H9 (cell line): ENCODE measurements at regions not wholly inside any gene's neighbourhood (a gene's known extent, or its start where the extent isn't known, plus 50 kb on each side); places are given as distances from the start of the nearest gene placed in this dataset.

ENCODE experiments used
- DNase-seq: peaks from one replicate; pipeline ENCODE4 v3.0.0-alpha.2; 2017
- H2AFZ ChIP-seq: one replicate; pipeline ENCODE4 v1.6.1; 2013; ENCODE audit warnings: mild to moderate bottlenecking, low read length, control low read depth, moderate library complexity
- H2AK5ac ChIP-seq: 2 replicates; pipeline ENCODE4 v1.6.1; 2013; ENCODE audit warnings: low read length, control low read depth, mixed read lengths; ENCODE audit not compliant: insufficient read length
- H2BK120ac ChIP-seq: one replicate; pipeline ENCODE4 v1.6.1; 2013; ENCODE audit warnings: low read depth, mild to moderate bottlenecking, low read length, control low read depth, inconsistent platforms; ENCODE audit not compliant: poor library complexity, severe bottlenecking
- H2BK12ac ChIP-seq: 2 replicates; pipeline ENCODE4 v1.6.1; 2013; ENCODE audit warnings: low read length, control low read depth, mixed read lengths, low read depth; ENCODE audit not compliant: insufficient read length
- H2BK15ac ChIP-seq: 2 replicates; pipeline ENCODE4 v1.6.1; 2013; ENCODE audit warnings: low read depth, low read length, control low read depth
- H2BK20ac ChIP-seq: one replicate; pipeline ENCODE4 v1.6.1; 2013; ENCODE audit warnings: low read depth, mild to moderate bottlenecking, low read length, control low read depth, inconsistent platforms; ENCODE audit not compliant: poor library complexity, severe bottlenecking
- H2BK5ac ChIP-seq: 2 replicates; pipeline ENCODE4 v1.6.1; 2013; ENCODE audit warnings: low read length, control low read depth, mixed read lengths; ENCODE audit not compliant: insufficient read length
- H3K14ac ChIP-seq: 2 replicates; pipeline ENCODE4 v1.6.1; 2013; ENCODE audit warnings: low read length, control low read depth; ENCODE audit not compliant: insufficient read depth
- H3K18ac ChIP-seq: 2 replicates; pipeline ENCODE4 v1.6.1; 2013; ENCODE audit warnings: low read depth, mild to moderate bottlenecking, mixed read lengths, low read length, control low read depth; ENCODE audit not compliant: insufficient read length
- H3K23ac ChIP-seq: 2 replicates; pipeline ENCODE4 v1.6.1; 2013; ENCODE audit warnings: low read length, control low read depth, mixed read lengths, low read depth; ENCODE audit not compliant: insufficient read length
- H3K23me2 ChIP-seq: 2 replicates; pipeline ENCODE4 v1.6.1; 2013; ENCODE audit warnings: low read depth, mild to moderate bottlenecking, mixed read lengths, low read length, control low read depth; ENCODE audit not compliant: insufficient read length, poor library complexity, severe bottlenecking
- H3K27ac ChIP-seq: 2 replicates; pipeline ENCODE4 v1.5.1; 2013; ENCODE audit warnings: low read length, control low read depth, mixed read lengths, low read depth; ENCODE audit not compliant: insufficient read length
- H3K27me3 ChIP-seq: 2 replicates; pipeline ENCODE4 v1.6.1; 2013; ENCODE audit warnings: low read length, control low read depth, inconsistent platforms; ENCODE audit not compliant: insufficient read depth
- H3K4ac ChIP-seq: 2 replicates; pipeline ENCODE4 v1.6.1; 2013; ENCODE audit warnings: low read depth, mild to moderate bottlenecking, control low read depth, inconsistent platforms, low read length, moderate library complexity
- H3K4me1 ChIP-seq: 2 replicates; pipeline ENCODE4 v1.6.1; 2013; ENCODE audit warnings: low read length, control low read depth, inconsistent platforms; ENCODE audit not compliant: insufficient read depth
- H3K4me2 ChIP-seq: 2 replicates; pipeline ENCODE4 v1.6.1; 2013; ENCODE audit warnings: low read length, control low read depth, mixed read lengths; ENCODE audit not compliant: insufficient read length, insufficient read depth
- H3K56ac ChIP-seq: 2 replicates; pipeline ENCODE4 v1.6.1; 2013; ENCODE audit warnings: low read depth, mild to moderate bottlenecking, mixed read lengths, low read length, control low read depth; ENCODE audit not compliant: insufficient read length
- H3K79me1 ChIP-seq: 2 replicates; pipeline ENCODE4 v1.6.1; 2013; ENCODE audit warnings: low read depth, mild to moderate bottlenecking, moderate library complexity, low read length, control low read depth, inconsistent platforms; ENCODE audit not compliant: insufficient read depth, poor library complexity, severe bottlenecking
- H3K79me2 ChIP-seq: 2 replicates; pipeline ENCODE4 v1.6.1; 2013; ENCODE audit warnings: low read length, control low read depth, inconsistent platforms; ENCODE audit not compliant: insufficient read depth
- H3K9ac ChIP-seq: 2 replicates; pipeline ENCODE4 v1.6.1; 2013; ENCODE audit warnings: low read length, control low read depth, mixed read lengths; ENCODE audit not compliant: insufficient read length; ENCODE audit errors: extremely low read depth
- H3K9me3 ChIP-seq: one replicate; pipeline ENCODE4 v1.6.1; 2013; ENCODE audit warnings: low read depth, low read length, inconsistent platforms; ENCODE audit not compliant: control insufficient read depth
- H3T11ph ChIP-seq: one replicate; pipeline ENCODE4 v1.6.1; 2013; ENCODE audit warnings: mild to moderate bottlenecking, low read length, control low read depth, inconsistent platforms
- H4K20me1 ChIP-seq: one replicate; pipeline ENCODE4 v1.6.1; 2013; ENCODE audit not compliant: control insufficient read depth, insufficient read length, insufficient read depth
- H4K5ac ChIP-seq: 2 replicates; pipeline ENCODE4 v1.6.1; 2013; ENCODE audit warnings: low read depth, mild to moderate bottlenecking, mixed read lengths, low read length, control low read depth; ENCODE audit not compliant: insufficient read length
- H4K8ac ChIP-seq: replicated peaks from 2 replicates; pipeline ENCODE4 v1.6.1; 2013; ENCODE audit warnings: low read length, control low read depth, mixed read lengths, low read depth; ENCODE audit not compliant: insufficient read length
- H4K91ac ChIP-seq: 2 replicates; pipeline ENCODE4 v1.6.1; 2013; ENCODE audit warnings: low read depth, mild to moderate bottlenecking, moderate library complexity, mixed read lengths, low read length, control low read depth; ENCODE audit not compliant: insufficient read length
- H3K27ac Mint-ChIP-seq, 3 experiments: 2 replicates in 2 of 3; 3 replicates in 1 of 3; pipeline ENCODE4 v1.8.0; 2020 to 2021; ENCODE audit warnings: mixed read lengths in 3 of 3, mild to moderate bottlenecking in 1 of 3, moderate library complexity in 1 of 3
- H3K27me3 Mint-ChIP-seq: 2 replicates; pipeline ENCODE4 v1.8.0; 2021; ENCODE audit warnings: low read depth, mild to moderate bottlenecking, moderate library complexity, mixed read lengths
- H3K36me3 Mint-ChIP-seq, 3 experiments: 2 replicates in 2 of 3; 3 replicates in 1 of 3; pipeline ENCODE4 v1.8.0; 2020 to 2021; ENCODE audit warnings: low read depth in 3 of 3, mixed read lengths in 3 of 3; ENCODE audit not compliant: insufficient read depth in 1 of 3
- H3K4me1 Mint-ChIP-seq, 2 experiments: 2 replicates each; pipeline ENCODE4 v1.8.0; 2020; ENCODE audit warnings: mixed read lengths in 2 of 2
- H3K4me3 Mint-ChIP-seq, 2 experiments: 2 replicates in 1 of 2; 3 replicates in 1 of 2; pipeline ENCODE4 v1.8.0; 2020 to 2021; ENCODE audit warnings: mild to moderate bottlenecking in 2 of 2, mixed read lengths in 2 of 2, moderate library complexity in 1 of 2
- H3K9me3 Mint-ChIP-seq, 2 experiments: 2 replicates in 1 of 2; 3 replicates in 1 of 2; pipeline ENCODE4 v1.8.0; 2020; ENCODE audit warnings: mild to moderate bottlenecking in 2 of 2, mixed read lengths in 2 of 2, moderate library complexity in 1 of 2
- CTCF ChIP-seq: fragments of 200-600 bp; sonication (generic); conservative IDR thresholded peaks from 3 replicates; pipeline ENCODE4 v1.8.0; 2021; ENCODE audit warnings: antibody characterized with exemption, mild to moderate bottlenecking
- WGBS: extraction: QIAGEN DNeasy Blood & Tissue Kit; methylation state at CpG from one replicate; pipeline ENCODE4 v1.1.7; 2013; ENCODE audit warnings: missing lambda C conversion rate, low lambda C conversion rate, mixed read lengths; ENCODE audit not compliant: insufficient read length; ENCODE audit errors: extremely low coverage; 5-methylcytosine and 5-hydroxymethylcytosine counted together

DNA sequence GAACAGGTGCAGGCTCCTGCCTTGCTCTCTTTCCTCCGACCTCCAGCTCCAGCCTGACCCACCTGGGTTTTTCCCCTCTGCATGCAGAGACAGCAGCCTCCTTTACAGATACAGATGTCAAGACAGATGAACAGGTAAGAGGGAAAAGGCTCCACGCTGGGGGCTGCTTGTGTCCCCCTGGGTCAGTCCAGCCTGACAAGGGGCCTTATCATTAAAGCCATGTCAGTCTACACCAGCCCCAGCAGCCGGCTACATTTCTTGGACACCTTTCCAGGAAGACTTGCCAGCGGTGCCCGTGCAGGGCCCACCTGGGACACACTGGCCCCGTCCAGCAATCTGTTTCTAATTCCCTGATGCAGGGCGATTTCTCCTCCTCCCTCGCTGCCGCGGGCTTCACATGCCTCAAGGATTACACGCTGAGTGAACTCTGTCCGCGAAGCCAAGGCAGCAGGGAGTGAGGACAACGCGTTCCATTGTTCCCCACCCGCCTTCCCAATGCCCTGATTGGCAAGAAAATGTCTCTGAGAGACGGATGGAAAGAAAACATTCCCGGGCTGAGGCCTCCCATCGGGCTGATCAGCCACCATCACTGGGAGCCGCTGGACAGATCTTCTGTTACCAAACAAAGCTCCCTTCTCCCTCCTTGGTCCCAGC lies 184.7 kb downstream of the C16orf95 start:
- H3K4me1 ChIP-seq, result no peaks in the 10 kb centered on the region
- no peak for DNase-seq
- Mint-ChIP-seq H3K36me3 (peaks cover 2 to 13% (median 2%) of the 10 kb centered on the region in 3 experiments; a peak in 6 of 7 replicates), H3K9me3 (peaks cover 10 to 14% of the 10 kb centered on the region in 2 experiments), H3K4me1 (peaks cover 10 to 15% of the 10 kb centered on the region in 2 experiments; a peak in 3 of 4 replicates), H3K4me3 (no peak overlapping the region), H3K27ac (no peak overlapping the region), H3K27me3 (peaks cover 9% of the 10 kb centered on the region)
- H3K79me2 ChIP-seq, result no peaks in the 10 kb centered on the region
- H4K5ac ChIP-seq, result no peak overlapping the region
- H3K14ac ChIP-seq, result no peak overlapping the region; the same call in 1 of the 2 replicates
- no peak overlapping the region for H2BK12ac ChIP-seq
- no peak overlapping the region for H3K56ac ChIP-seq
- H2AK5ac ChIP-seq, result no peak overlapping the region
- H4K91ac ChIP-seq, result no peak overlapping the region
- H3K23me2 ChIP-seq, result no peaks in the 10 kb centered on the region
- H3K18ac ChIP-seq, result no peak overlapping the region
- H3K27ac ChIP-seq, result no peak overlapping the region
- no peak overlapping the region for H4K8ac ChIP-seq
- H2BK20ac ChIP-seq, result no peak overlapping the region
- no peak overlapping the region for H3K23ac ChIP-seq
- WGBS, result no CpG with 5 or more reads among the region's 20 CpGs
- H3K4ac ChIP-seq, result no peak overlapping the region
- H2BK5ac ChIP-seq, result no peak overlapping the region
- no peak overlapping the region for H2BK15ac ChIP-seq
- H3K79me1 ChIP-seq, result no peaks in the 10 kb centered on the region
- no peak for TF ChIP-seq CTCF
- no peaks in the 10 kb centered on the region for H3K27me3 ChIP-seq
- no peak overlapping the region for H3K9ac ChIP-seq
- no peak overlapping the region for H3T11ph ChIP-seq
- no peaks in the 10 kb centered on the region for H3K9me3 ChIP-seq
- no peaks in the 10 kb centered on the region for H4K20me1 ChIP-seq
- H2AFZ ChIP-seq, result no peak overlapping the region
- no peak overlapping the region for H2BK120ac ChIP-seq
- H3K4me2 ChIP-seq, result no peak overlapping the region
